SK-N-SH (cell line): ENCODE measurements at regions not wholly inside any gene's neighbourhood (a gene's known extent, or its start where the extent isn't known, plus 50 kb on each side); places are given as distances from the start of the nearest gene placed in this dataset.

Experiments
- CTCF ChIA-PET: fragments of 300-600, 350-600 bp; formaldehyde crosslinking; extraction: SDS; loops from one replicate; lab custom pipeline; 2021; lab: Yijun Ruan, JAX
- POLR2A ChIA-PET: fragments of 350-600 bp; sonication (Branson Sonifier 250); formaldehyde crosslinking; extraction: SDS; loops from one replicate; lab custom pipeline; 2020; ENCODE audit warnings: antibody characterized with exemption, inconsistent platforms; lab: Yijun Ruan, JAX
- DNase-seq: peaks from one replicate; pipeline ENCODE4 v3.0.0; 2012
- H2AFZ ChIP-seq: fragments of 200-600 bp; sonication (generic); 2 replicates; pipeline ENCODE4 v1.8.1; 2016; ENCODE audit warnings: antibody characterized with exemption, mild to moderate bottlenecking, low read depth
- H3F3A ChIP-seq: fragments of 200-600 bp; sonication (generic); replicated peaks from 2 replicates; pipeline ENCODE3; 2016; ENCODE audit warnings: antibody characterized with exemption, mild to moderate bottlenecking; ENCODE audit not compliant: insufficient read depth
- H3K27ac ChIP-seq, 2 experiments: fragments of 200-500 bp in 1 of 2; fragments of 200-600 bp in 1 of 2; sonication (Bioruptor generic) in 1 of 2; sonication (generic), shearing (Covaris generic) in 1 of 2; 2 replicates each; pipeline versions ENCODE4 v1.5.1 to v1.6.1; 2014 to 2016; ENCODE audit warnings: low read depth in 2 of 2, inconsistent platforms in 1 of 2, low read length in 1 of 2, mild to moderate bottlenecking in 1 of 2, mixed read lengths in 1 of 2
- H3K27me3 ChIP-seq: fragments of 200-600 bp; sonication (generic), shearing (Covaris generic); 2 replicates; pipeline ENCODE4 v1.6.1; 2016; ENCODE audit warnings: mixed run types; ENCODE audit not compliant: insufficient read depth
- H3K36me3 ChIP-seq, 2 experiments: fragments of 200-500 bp in 1 of 2; fragments of 200-600 bp in 1 of 2; sonication (Bioruptor generic) in 1 of 2; sonication (generic) in 1 of 2; replicated peaks in 1 of 2; 2 replicates each; pipeline versions ENCODE3 to v1.5.1; 2014 to 2016; ENCODE audit warnings: low read length in 1 of 2, mild to moderate bottlenecking in 1 of 2; ENCODE audit not compliant: insufficient read depth in 2 of 2, control insufficient read depth in 1 of 2
- H3K4me1 ChIP-seq, 2 experiments: fragments of 200-500 bp in 1 of 2; fragments of 200-600 bp in 1 of 2; sonication (Bioruptor generic) in 1 of 2; sonication (generic), shearing (Covaris generic) in 1 of 2; 2 replicates each; pipeline versions ENCODE4 v1.5.1 to v1.6.1; 2014 to 2016; ENCODE audit warnings: low read depth in 1 of 2, low read length in 1 of 2, mixed run types in 1 of 2; ENCODE audit not compliant: insufficient read depth in 2 of 2, control insufficient read depth in 1 of 2
- H3K4me2 ChIP-seq: fragments of 200-600 bp; sonication (generic), shearing (Covaris generic); 2 replicates; pipeline ENCODE4 v1.6.1; 2017; ENCODE audit warnings: mixed run types
- H3K4me3 ChIP-seq, 2 experiments: fragments of 200-500 bp in 1 of 2; fragments of 200-600 bp in 1 of 2; sonication (Bioruptor generic) in 1 of 2; sonication (generic), shearing (Covaris generic) in 1 of 2; 2 replicates each; pipeline versions ENCODE4 v1.5.1 to v1.8.1; 2014 to 2016; ENCODE audit warnings: low read depth in 2 of 2, inconsistent platforms in 1 of 2, low read length in 1 of 2, mild to moderate bottlenecking in 1 of 2, mixed read lengths in 1 of 2, moderate library complexity in 1 of 2
- H3K79me2 ChIP-seq: fragments of 200-600 bp; sonication (generic); 2 replicates; pipeline ENCODE4 v1.8.1; 2017; ENCODE audit warnings: mild to moderate bottlenecking; ENCODE audit not compliant: insufficient read depth
- H3K9ac ChIP-seq: fragments of 200-600 bp; sonication (generic); 2 replicates; pipeline ENCODE4 v1.6.1; 2017; ENCODE audit warnings: mixed run types
- H3K9me2 ChIP-seq: fragments of 200-600 bp; sonication (generic); 2 replicates; pipeline ENCODE4 v1.6.1; 2017; ENCODE audit warnings: mixed run types
- H3K9me3 ChIP-seq: fragments of 200-600 bp; sonication (generic); 2 replicates; pipeline ENCODE4 v1.6.1; 2017; ENCODE audit warnings: mixed run types, mild to moderate bottlenecking, moderate library complexity
- H4K20me1 ChIP-seq: fragments of 200-600 bp; sonication (generic); 2 replicates; pipeline ENCODE4 v1.6.1; 2017; ENCODE audit warnings: mild to moderate bottlenecking, mixed run types; ENCODE audit not compliant: insufficient read depth
- CTCF ChIP-seq: fragments of 200-600 bp; sonication (generic); IDR thresholded peaks from 2 replicates; pipeline ENCODE4 v1.6.1; 2017; ENCODE audit warnings: antibody characterized with exemption, mild to moderate bottlenecking, moderate library complexity
- EP300 ChIP-seq, 2 experiments: IDR thresholded peaks; 2 replicates each; pipeline versions ENCODE4 v1.4.0 to v1.6.1; 2012; ENCODE audit warnings: borderline replicate concordance in 1 of 2, low read depth in 1 of 2, low read length in 1 of 2
- FOXM1 ChIP-seq: IDR thresholded peaks from 2 replicates; pipeline ENCODE4 v1.4.0; 2012; ENCODE audit warnings: low read depth, mild to moderate bottlenecking
- IRF3 ChIP-seq: fragments of 150-350 bp; IDR thresholded peaks from 2 replicates; pipeline ENCODE4 v1.6.1; 2016; ENCODE audit warnings: mild to moderate bottlenecking, low read depth, low read length
- MXI1 ChIP-seq: IDR thresholded peaks from 2 replicates; pipeline ENCODE4 v1.6.1; 2012; ENCODE audit warnings: mild to moderate bottlenecking, low read depth, low read length, improper control_type of control experiment
- NRF1 ChIP-seq: IDR thresholded peaks from 2 replicates; pipeline ENCODE4 v1.6.1; 2012; ENCODE audit warnings: low read depth, mild to moderate bottlenecking, low read length
- POLR2AphosphoS5 ChIP-seq: IDR thresholded peaks from 2 replicates; pipeline ENCODE4 v1.6.1; 2012; ENCODE audit warnings: low read depth, low read length
- RCOR1 ChIP-seq: fragments of 150-350 bp; IDR thresholded peaks from 2 replicates; pipeline ENCODE4 v1.6.1; 2017; ENCODE audit warnings: antibody characterized with exemption, low read length
- REST ChIP-seq: IDR thresholded peaks from 2 replicates; pipeline ENCODE4 v1.6.1; 2012; ENCODE audit warnings: mild to moderate bottlenecking, low read depth, low read length, moderate library complexity
- RFX5 ChIP-seq: IDR thresholded peaks from 2 replicates; pipeline ENCODE4 v1.6.1; 2012; ENCODE audit warnings: mild to moderate bottlenecking, improper control_type of control experiment, low read length
- RXRA ChIP-seq: IDR thresholded peaks from 2 replicates; pipeline ENCODE4 v1.4.0; 2012; ENCODE audit warnings: low read depth, mild to moderate bottlenecking, borderline replicate concordance
- SMC3 ChIP-seq: IDR thresholded peaks from 2 replicates; pipeline ENCODE4 v1.6.1; 2012; ENCODE audit warnings: low read depth, low read length, improper control_type of control experiment
- TCF12 ChIP-seq: IDR thresholded peaks from 2 replicates; pipeline ENCODE4 v1.4.0; 2012
- USF2 ChIP-seq: fragments of 150-350 bp; IDR thresholded peaks from 2 replicates; pipeline ENCODE4 v1.6.1; 2017; ENCODE audit warnings: antibody characterized with exemption, low read length, low read depth, borderline replicate concordance
- YY1 ChIP-seq: IDR thresholded peaks from 2 replicates; pipeline ENCODE4 v1.4.0; 2012; ENCODE audit warnings: low read depth, mild to moderate bottlenecking
- ZBTB33 ChIP-seq: IDR thresholded peaks from 2 replicates; pipeline ENCODE4 v1.4.0; 2012; ENCODE audit warnings: low read depth, borderline replicate concordance
- WGBS: methylation state at CpG from one replicate; pipeline ENCODE4 v1.1.6; 2017; ENCODE audit warnings: low lambda C conversion rate; 5-methylcytosine and 5-hydroxymethylcytosine counted together

- POLR2A ChIA-PET = no interaction called here
- Histone ChIP-seq H3K9me3 (no peaks in the 10 kb centered on the region), H4K20me1 (no peaks in the 10 kb centered on the region), H2AFZ (no peak overlapping the region), H3K36me3 (no peaks in the 10 kb centered on the region), H3K4me1 (peaks cover 0 to under 1% of the 10 kb centered on the region in 2 experiments; a peak in 1 of 4 replicates), H3K27ac (no peak overlapping the region)
- CTCF ChIA-PET = interaction anchor here (0.6 to 1.6 kb wide), 4 partner anchors 17 to 153 kb away, joined by 3 to 5 read pairs (median 4); no protein-coding TSS in a partner anchor
- DNase-seq = no peak
- TF ChIP-seq TCF12 (no peak), SMC3 (no peak), YY1 (no peak), USF2 (no peak), RXRA (no peak), IRF3 (no peak), NRF1 (no peak), MXI1 (no peak), EP300 (IDR thresholded peaks at IDR 0.05; ENCODE audit: borderline replicate concordance in 1 of 2, low read depth in 1 of 2, low read length in 1 of 2) (no peak), RCOR1 (no peak)
- TF ChIP-seq, all 33 proteins: peak for 0
- Histone ChIP-seq H3K79me2 (no peaks in the 10 kb centered on the region), H3K9ac (no peak overlapping the region), H3K27me3 (no peaks in the 10 kb centered on the region; the same call in 1 of the 2 replicates), H3K4me3 (no peak overlapping the region), H3F3A (no peaks in the 10 kb centered on the region), H3K9me2 (no peaks in the 10 kb centered on the region), H3K4me2 (no peak overlapping the region)
- WGBS = 30% methylated on average over 11 of the region's 11 CpGs
Measured at GRCh38 chr11:32023370-32024305, 67.2 kb upstream of the RCN1 start.

- no peak overlapping the region for H3K4me3 ChIP-seq
- H2AFZ ChIP-seq = no peak overlapping the region
- H3K79me2 ChIP-seq = no peaks in the 10 kb centered on the region
- H3K4me1 ChIP-seq = no peaks in the 10 kb centered on the region
- no peak overlapping the region for H3K9ac ChIP-seq
- no peaks in the 10 kb centered on the region for H3K36me3 ChIP-seq
- ChIA-PET POLR2A (no interaction called here), CTCF (no interaction called here)
- no peaks in the 10 kb centered on the region for H3K9me2 ChIP-seq
- H3K4me2 ChIP-seq = no peak overlapping the region
- WGBS = 51% methylated on average over 2 of the region's 2 CpGs
- H4K20me1 ChIP-seq = no peaks in the 10 kb centered on the region
- no peak for DNase-seq
- H3K27me3 ChIP-seq = peaks cover 6% of the 10 kb centered on the region; the same call in 1 of the 2 replicates
- no peaks in the 10 kb centered on the region for H3K9me3 ChIP-seq
- no peaks in the 10 kb centered on the region for H3F3A ChIP-seq
- no peak overlapping the region for H3K27ac ChIP-seq
- no peak for TF ChIP-seq RFX5
- no peak for TF ChIP-seq CTCF
- no peak for TF ChIP-seq ZBTB33
- no peak for TF ChIP-seq POLR2AphosphoS5
- no peak for TF ChIP-seq FOXM1
- no peak for TF ChIP-seq SMC3
- no peak for TF ChIP-seq RCOR1
- TF ChIP-seq REST = no peak
- no peak for TF ChIP-seq TCF12
Measured at GRCh38 chr11:32018672-32019071, 72.2 kb upstream of the RCN1 start.
